IPS DF 6.9 (cell line): ENCODE measurements at regions not wholly inside any gene's neighbourhood (a gene's known extent, or its start where the extent isn't known, plus 50 kb on each side); places are given as distances from the start of the nearest gene placed in this dataset.

Experiments
- DNase-seq: peaks from one replicate; pipeline ENCODE4 v3.0.0-alpha.2; 2013; ENCODE audit warnings: low read depth, low spot score
- H3K27ac ChIP-seq: one replicate; pipeline ENCODE4 v1.5.1; 2013; ENCODE audit warnings: low read length, control low read depth
- H3K27me3 ChIP-seq: 2 replicates; pipeline ENCODE4 v1.6.1; 2013; ENCODE audit warnings: mild to moderate bottlenecking, low read length; ENCODE audit not compliant: control insufficient read depth, insufficient read depth
- H3K36me3 ChIP-seq: 2 replicates; pipeline ENCODE4 v1.6.1; 2013; ENCODE audit warnings: low read length; ENCODE audit not compliant: control insufficient read depth, insufficient read depth
- H3K4me1 ChIP-seq: 2 replicates; pipeline ENCODE4 v1.6.1; 2013; ENCODE audit warnings: low read length; ENCODE audit not compliant: control insufficient read depth, insufficient read depth
- H3K4me3 ChIP-seq: 2 replicates; pipeline ENCODE4 v1.5.1; 2013; ENCODE audit warnings: mild to moderate bottlenecking, low read length
- H3K9me3 ChIP-seq: 2 replicates; pipeline ENCODE4 v1.6.1; 2013; ENCODE audit warnings: low read length, inconsistent platforms; ENCODE audit not compliant: control insufficient read depth, insufficient read depth
- WGBS: extraction: QIAGEN DNeasy Blood & Tissue Kit; methylation state at CpG from one replicate; pipeline ENCODE4 v1.1.7; 2013; ENCODE audit warnings: mixed read lengths, missing lambda C conversion rate; ENCODE audit not compliant: insufficient read length, insufficient coverage; 5-methylcytosine and 5-hydroxymethylcytosine counted together

GRCh38 chr7:80991654-80992053 lies 72.8 kb upstream of the SEMA3C start:
- Histone ChIP-seq H3K9me3 (no peaks in the 10 kb centered on the region), H3K27ac (no peak overlapping the region), H3K4me3 (no peak overlapping the region), H3K36me3 (no peaks in the 10 kb centered on the region), H3K27me3 (no peaks in the 10 kb centered on the region), H3K4me1 (no peaks in the 10 kb centered on the region)
- DNase-seq, result no peak
- 100% methylated on average over 1 of the region's 5 CpGs for WGBS

DNA sequence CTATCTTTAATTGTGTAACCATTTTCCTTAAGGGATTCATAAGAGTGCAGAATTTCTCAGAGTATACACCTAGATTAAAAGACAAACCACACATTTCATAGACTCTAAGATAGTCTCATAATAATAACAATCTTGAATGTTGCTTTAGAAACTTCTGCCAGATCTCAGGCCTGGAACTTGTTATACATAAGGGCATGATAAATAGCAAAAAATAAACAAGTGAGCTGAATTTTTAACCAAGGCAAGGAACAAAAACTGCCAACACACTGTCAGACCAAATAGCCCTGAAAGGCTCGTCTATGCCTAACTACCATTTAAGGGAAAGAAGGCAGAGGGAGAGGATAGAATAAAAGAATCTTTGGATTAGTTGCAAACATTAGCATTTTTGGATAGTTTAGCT lies 65.8 kb upstream of the SEMA3C start:
- no CpG with 5 or more reads among the region's 1 CpG for WGBS
- no peak overlapping the region for H3K4me3 ChIP-seq
- no peak overlapping the region for H3K27ac ChIP-seq
- no peaks in the 10 kb centered on the region for H3K36me3 ChIP-seq
- no peak for DNase-seq
- no peaks in the 10 kb centered on the region for H3K27me3 ChIP-seq
- no peaks in the 10 kb centered on the region for H3K4me1 ChIP-seq
- no peaks in the 10 kb centered on the region for H3K9me3 ChIP-seq

GRCh38 chr7:80981405-80981804 lies 62.6 kb upstream of the SEMA3C start:
- H3K9me3 ChIP-seq, result no peaks in the 10 kb centered on the region
- no peak for DNase-seq

GRCh38 chr7:80977751-80978150 lies 58.9 kb upstream of the SEMA3C start:
- no CpG with 5 or more reads among the region's 1 CpG for WGBS
- no peak overlapping the region for H3K27ac ChIP-seq
- DNase-seq, result no peak

More at GRCh38 chr7:80981405-80981804, 62.6 kb upstream of the SEMA3C start:
- no peaks in the 10 kb centered on the region for H3K27me3 ChIP-seq
- no peaks in the 10 kb centered on the region for H3K4me1 ChIP-seq
- no peak overlapping the region for H3K27ac ChIP-seq
- no CpG with 5 or more reads among the region's 3 CpGs for WGBS
- no peak overlapping the region for H3K4me3 ChIP-seq
- H3K36me3 ChIP-seq, result no peaks in the 10 kb centered on the region

GRCh38 chr7:80974396-80975358 lies 55.8 kb upstream of the SEMA3C start:
- Histone ChIP-seq H3K4me3 (no peak overlapping the region), H3K36me3 (no peaks in the 10 kb centered on the region), H3K27me3 (no peaks in the 10 kb centered on the region), H3K4me1 (no peaks in the 10 kb centered on the region), H3K27ac (no peak overlapping the region), H3K9me3 (no peaks in the 10 kb centered on the region)
- no CpG with 5 or more reads among the region's 22 CpGs for WGBS
- no peak for DNase-seq

More at GRCh38 chr7:80977751-80978150, 58.9 kb upstream of the SEMA3C start:
- H3K27me3 ChIP-seq, result no peaks in the 10 kb centered on the region
- no peaks in the 10 kb centered on the region for H3K4me1 ChIP-seq
- no peak overlapping the region for H3K4me3 ChIP-seq
- H3K9me3 ChIP-seq, result no peaks in the 10 kb centered on the region
- H3K36me3 ChIP-seq, result no peaks in the 10 kb centered on the region

DNA sequence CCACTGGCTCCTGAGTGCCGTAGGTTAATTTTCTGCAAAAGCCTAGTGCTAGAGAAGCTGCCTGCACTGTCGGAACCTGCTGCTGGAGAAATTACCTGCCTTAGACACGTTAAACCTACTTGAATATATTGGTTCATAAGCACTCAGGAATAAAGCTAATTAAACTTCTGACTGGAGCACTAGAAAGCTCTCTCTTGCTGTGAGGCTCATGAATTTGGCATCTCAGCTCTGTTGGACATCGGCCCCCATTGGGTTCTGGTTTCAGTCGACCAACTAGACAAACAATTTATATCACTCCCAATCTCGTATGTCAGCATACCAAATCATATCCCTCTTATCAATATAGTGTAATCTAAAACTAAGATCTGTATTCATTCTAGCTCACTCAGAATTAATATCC lies 52.4 kb upstream of the SEMA3C start:
- Histone ChIP-seq H3K9me3 (no peaks in the 10 kb centered on the region), H3K4me1 (no peaks in the 10 kb centered on the region), H3K27ac (no peak overlapping the region), H3K27me3 (no peaks in the 10 kb centered on the region), H3K36me3 (no peaks in the 10 kb centered on the region), H3K4me3 (no peak overlapping the region)
- DNase-seq, result no peak
- WGBS, result 100% methylated on average over 1 of the region's 6 CpGs
